Transverse colon (tissue), 4 donors: ENCODE measurements at regions not wholly inside any gene's neighbourhood (a gene's known extent, or its start where the extent isn't known, plus 50 kb on each side); places are given as distances from the start of the nearest gene placed in this dataset.

Experiments
- POLR2A ChIP-seq: fragments of 450-650 bp; IDR thresholded peaks from one replicate; pipeline ENCODE4 v1.6.1; 2016; ENCODE audit warnings: antibody characterized with exemption, mild to moderate bottlenecking, moderate library complexity
- POLR2AphosphoS5 ChIP-seq, 3 donors: sonication (generic); formaldehyde crosslinking; IDR thresholded peaks; one replicate each; pipeline ENCODE4 v1.6.1; 2016; ENCODE audit warnings: antibody characterized with exemption in 3 of 3
- TF ChIP-seq, protein P1 (sequence below), 5 experiments: fragments of 200-600 bp in 3 of 5; fragments of 450-650 bp in 2 of 5; sonication (generic) in 3 of 5; IDR thresholded peaks; 1 replicate in 2 of 5; 2 replicates in 3 of 5; pipeline ENCODE4 v1.5.1; 2016 to 2017; ENCODE audit warnings: antibody characterized with exemption in 5 of 5, inconsistent platforms in 3 of 5, mild to moderate bottlenecking in 2 of 5, moderate library complexity in 1 of 5

DNA sequence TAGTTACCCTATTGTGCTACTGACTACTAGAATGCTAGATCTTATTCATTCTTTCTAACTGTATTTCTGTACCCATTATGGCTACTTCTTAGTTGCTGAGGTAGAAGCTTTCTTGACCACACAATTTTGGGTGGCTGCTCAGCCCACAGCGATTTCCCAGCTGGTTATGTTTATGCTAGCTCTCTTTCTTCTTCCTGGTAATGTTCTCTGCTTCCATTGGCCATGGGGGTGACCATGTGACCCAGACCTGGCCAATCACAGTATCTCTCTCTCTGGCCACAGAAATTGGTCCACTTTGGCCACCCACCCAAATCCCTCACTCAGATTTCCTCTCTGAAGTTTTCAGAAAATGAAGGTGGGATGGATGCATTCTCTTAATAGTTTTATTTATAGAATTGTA, 427.9 kb upstream of the CLINT1 start:
- TF ChIP-seq, protein P1, sequence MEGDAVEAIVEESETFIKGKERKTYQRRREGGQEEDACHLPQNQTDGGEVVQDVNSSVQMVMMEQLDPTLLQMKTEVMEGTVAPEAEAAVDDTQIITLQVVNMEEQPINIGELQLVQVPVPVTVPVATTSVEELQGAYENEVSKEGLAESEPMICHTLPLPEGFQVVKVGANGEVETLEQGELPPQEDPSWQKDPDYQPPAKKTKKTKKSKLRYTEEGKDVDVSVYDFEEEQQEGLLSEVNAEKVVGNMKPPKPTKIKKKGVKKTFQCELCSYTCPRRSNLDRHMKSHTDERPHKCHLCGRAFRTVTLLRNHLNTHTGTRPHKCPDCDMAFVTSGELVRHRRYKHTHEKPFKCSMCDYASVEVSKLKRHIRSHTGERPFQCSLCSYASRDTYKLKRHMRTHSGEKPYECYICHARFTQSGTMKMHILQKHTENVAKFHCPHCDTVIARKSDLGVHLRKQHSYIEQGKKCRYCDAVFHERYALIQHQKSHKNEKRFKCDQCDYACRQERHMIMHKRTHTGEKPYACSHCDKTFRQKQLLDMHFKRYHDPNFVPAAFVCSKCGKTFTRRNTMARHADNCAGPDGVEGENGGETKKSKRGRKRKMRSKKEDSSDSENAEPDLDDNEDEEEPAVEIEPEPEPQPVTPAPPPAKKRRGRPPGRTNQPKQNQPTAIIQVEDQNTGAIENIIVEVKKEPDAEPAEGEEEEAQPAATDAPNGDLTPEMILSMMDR (IDR thresholded peaks at IDR 0.05), result no peak
- TF ChIP-seq POLR2AphosphoS5 (IDR thresholded peaks at IDR 0.05) (no peak), POLR2A (no peak)
